GM12878 (cell line): ENCODE measurements at regions not wholly inside any gene's neighbourhood (a gene's known extent, or its start where the extent isn't known, plus 50 kb on each side); places are given as distances from the start of the nearest gene placed in this dataset.

Experiments used
- ATAC-seq: fragments of 200-7000 bp; cut with Tn5 transposase; 3 replicates; pipeline ENCODE4 v1.9.1; 2020; ENCODE audit warnings: mild to moderate bottlenecking, moderate library complexity
- BruUV-seq: library from RNA; stranded (reverse); fragments of 400-500 nt; replicated peaks from 2 replicates; lab custom pipeline; 2021; lab: Mats Ljungman, UMichigan
- CTCF ChIA-PET: fragments of 300-600 bp; sonication (Branson Sonifier 250); formaldehyde crosslinking; extraction: SDS; loops from one replicate; lab custom pipeline; 2021; ENCODE audit warnings: inconsistent platforms; lab: Yijun Ruan, JAX
- POLR2A ChIA-PET: fragments of 350-600 bp; formaldehyde crosslinking; extraction: SDS; loops from one replicate; lab custom pipeline; 2021; ENCODE audit warnings: inconsistent platforms; lab: Charles Lee
- RAD21 ChIA-PET: fragments of 300-600 bp; sonication (Branson Sonifier 250); formaldehyde crosslinking; loops from one replicate; lab custom pipeline; 2023; ENCODE audit warnings: antibody characterized with exemption; ENCODE audit not compliant: unreplicated experiment; lab: Charles Lee
- SMC1A ChIA-PET: fragments of 300-600 bp; sonication (Branson Sonifier 250); formaldehyde crosslinking; loops from one replicate; lab custom pipeline; 2023; ENCODE audit not compliant: unreplicated experiment, uncharacterized antibody; lab: Charles Lee
- DNase-seq: peaks from one replicate; pipeline ENCODE4 v3.0.0-alpha.2; 2011; ENCODE audit warnings: low read depth, low spot score
- FAIRE-seq: peaks from 3 replicates; lab custom pipeline; 2011; peaks lifted over from hg19 to GRCh38; lab: Jason Lieb, UNC
- H2AFZ ChIP-seq: 2 replicates; pipeline ENCODE4 v1.6.0; 2011; ENCODE audit warnings: low read depth, low read length, control low read depth; ENCODE audit not compliant: control insufficient read depth
- H3K27ac ChIP-seq: 2 replicates; pipeline ENCODE4 v1.5.1; 2011; ENCODE audit warnings: control low read depth; ENCODE audit not compliant: control insufficient read depth, insufficient read depth
- H3K27me3 ChIP-seq, 2 experiments: replicated peaks in 1 of 2; 2 replicates each; pipeline versions ENCODE4 v1.6.0 to v1.6.1; 2011; ENCODE audit warnings: low read length in 1 of 2; ENCODE audit not compliant: control insufficient read depth in 2 of 2, insufficient read depth in 2 of 2
- H3K36me3 ChIP-seq, 2 experiments: 2 replicates each; pipeline ENCODE4 v1.5.1; 2011; ENCODE audit warnings: low read length in 1 of 2; ENCODE audit not compliant: control insufficient read depth in 2 of 2, insufficient read depth in 2 of 2
- H3K4me1 ChIP-seq: 2 replicates; pipeline ENCODE4 v1.6.1; 2011; ENCODE audit warnings: mild to moderate bottlenecking, low read length, moderate library complexity, mixed read lengths; ENCODE audit not compliant: control insufficient read depth, insufficient read depth
- H3K4me2 ChIP-seq: 2 replicates; pipeline ENCODE4 v1.6.0; 2011; ENCODE audit warnings: control low read depth; ENCODE audit not compliant: control insufficient read depth, insufficient read depth
- H3K4me3 ChIP-seq: fragments of 200-600 bp; sonication (generic); 2 replicates; pipeline ENCODE4 v1.5.1; 2016
- H3K79me2 ChIP-seq: 2 replicates; pipeline ENCODE4 v1.6.0; 2011; ENCODE audit warnings: low read length; ENCODE audit not compliant: control insufficient read depth, insufficient read depth
- H3K9ac ChIP-seq: 2 replicates; pipeline ENCODE4 v1.8.0; 2011; ENCODE audit warnings: low read length, control low read depth, mixed read lengths; ENCODE audit not compliant: control insufficient read depth, insufficient read depth
- H3K9me3 ChIP-seq: replicated peaks from 3 replicates; pipeline ENCODE4 v1.5.1; 2011; ENCODE audit warnings: mild to moderate bottlenecking, low read length; ENCODE audit not compliant: control insufficient read depth, insufficient read depth
- H4K20me1 ChIP-seq: 2 replicates; pipeline ENCODE4 v1.6.0; 2011; ENCODE audit not compliant: control insufficient read depth, insufficient read depth
- CBX5 ChIP-seq: sonication (generic); IDR thresholded peaks from 2 replicates; pipeline ENCODE4 v1.6.1; 2016; ENCODE audit warnings: low read depth, moderate library complexity, mild to moderate bottlenecking, inconsistent platforms
- CREM ChIP-seq: IDR thresholded peaks from 2 replicates; pipeline ENCODE4 v1.6.1; 2014; ENCODE audit warnings: antibody characterized with exemption, low read depth
- E2F4 ChIP-seq: IDR thresholded peaks from 2 replicates; pipeline ENCODE4 v1.6.1; 2012; ENCODE audit warnings: low read depth, low read length, improper control_type of control experiment
- FOXM1 ChIP-seq: IDR thresholded peaks from 2 replicates; pipeline ENCODE4 v1.6.1; 2012; ENCODE audit warnings: low read depth, mild to moderate bottlenecking, inconsistent platforms, low read length, moderate library complexity
- IKZF1 ChIP-seq: fragments of 450-650 bp; conservative IDR thresholded peaks from 2 replicates; pipeline ENCODE4 v1.6.1; 2017; ENCODE audit warnings: antibody characterized with exemption, mild to moderate bottlenecking
- NFYA ChIP-seq: IDR thresholded peaks from 2 replicates; pipeline ENCODE4 v1.6.1; 2011; ENCODE audit warnings: low read depth, mild to moderate bottlenecking, low read length, improper control_type of control experiment, borderline replicate concordance
- SKIL ChIP-seq: fragments of 450-650 bp; IDR thresholded peaks from 2 replicates; pipeline ENCODE4 v1.6.1; 2017; ENCODE audit warnings: mild to moderate bottlenecking, low read depth, inconsistent platforms; ENCODE audit not compliant: poor library complexity, severe bottlenecking
- SUPT20H ChIP-seq: IDR thresholded peaks from 2 replicates; pipeline ENCODE4 v1.6.1; 2011; ENCODE audit warnings: low read depth, mild to moderate bottlenecking, low read length, moderate library complexity, borderline replicate concordance; ENCODE audit not compliant: control insufficient read depth
- TBL1XR1 ChIP-seq: IDR thresholded peaks from 2 replicates; pipeline ENCODE4 v1.6.1; 2012; ENCODE audit warnings: low read depth, low read length, improper control_type of control experiment
- USF2 ChIP-seq: IDR thresholded peaks from 2 replicates; pipeline ENCODE4 v1.6.1; 2011; ENCODE audit warnings: low read depth, low read length, improper control_type of control experiment, borderline replicate concordance
- ZNF217 ChIP-seq: fragments of 450-650 bp; IDR thresholded peaks from 2 replicates; pipeline ENCODE4 v1.6.1; 2017; ENCODE audit warnings: antibody characterized with exemption, mild to moderate bottlenecking
- ZNF687 ChIP-seq: fragments of 450-650 bp; IDR thresholded peaks from 2 replicates; pipeline ENCODE4 v1.6.1; 2017; ENCODE audit warnings: mild to moderate bottlenecking, moderate library complexity
- WGBS: methylation state at CpG from one replicate; pipeline ENCODE4 v1.1.6; 2016; ENCODE audit warnings: low lambda C conversion rate; ENCODE audit not compliant: insufficient replicate concordance, insufficient coverage; ENCODE audit errors: missing lambda C conversion rate; 5-methylcytosine and 5-hydroxymethylcytosine counted together
- in situ Hi-C: fragments of 300-500 bp; cut with MboI; formaldehyde crosslinking; loops from 9 replicates; pipeline ENCODE4 v1.14.3; 2018; ENCODE audit warnings: mixed read lengths
- intact Hi-C: fragments of 100-400 bp; cut with micrococcal nuclease; formaldehyde crosslinking; loops from one replicate; pipeline ENCODE4 v1.14.2; 2022; ENCODE audit not compliant: unreplicated experiment
- TF ChIP-seq, protein P1 (sequence below): fragments of 450-650 bp; formaldehyde crosslinking; IDR thresholded peaks from 2 replicates; pipeline ENCODE4 v1.4.0; 2020; ENCODE audit warnings: mild to moderate bottlenecking, moderate library complexity

DNA sequence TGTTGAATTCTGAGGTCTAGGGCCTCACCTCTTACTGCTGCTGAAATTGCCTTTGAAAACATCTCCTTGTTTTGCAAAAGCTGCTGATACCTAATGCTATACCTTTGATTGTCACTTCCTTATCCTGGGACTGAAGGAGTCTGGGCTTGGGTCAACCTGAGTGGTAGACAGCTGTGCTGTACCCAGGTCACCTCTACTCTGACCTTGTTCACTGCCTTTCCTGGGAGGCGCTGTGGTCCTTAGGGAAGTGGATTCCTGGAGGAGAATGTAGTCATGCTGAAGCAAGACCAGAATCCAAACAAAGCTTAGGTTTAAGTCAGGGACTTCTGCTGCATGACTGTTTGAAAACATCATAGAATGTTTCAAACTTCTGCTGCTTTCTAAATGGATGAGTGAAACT lies 191.4 kb downstream of the SNAPC1 start:
- no peak overlapping the region for H2AFZ ChIP-seq
- H4K20me1 ChIP-seq, result no peaks in the 10 kb centered on the region
- ChIA-PET POLR2A (interaction anchor here (0.7 kb wide), 1 partner anchor 69 kb away, joined by 3 read pairs; no protein-coding TSS in a partner anchor), CTCF (no interaction called here), RAD21 (no interaction called here), SMC1A (no interaction called here)
- no peak overlapping the region for H3K9ac ChIP-seq
- no peak overlapping the region for H3K27ac ChIP-seq
- peaks cover 0 to 6% of the 10 kb centered on the region in 2 experiments; a peak in 2 of 4 replicates for H3K27me3 ChIP-seq
- ATAC-seq (no peak), DNase-seq (no peak), FAIRE-seq (no peak)
- in situ Hi-C loops, result no loop called here
- no peaks in the 10 kb centered on the region for H3K36me3 ChIP-seq
- H3K9me3 ChIP-seq, result no peaks in the 10 kb centered on the region
- 6% methylated on average over 1 of the region's 1 CpG for WGBS
- H3K4me1 ChIP-seq, result no peaks in the 10 kb centered on the region
- no TSS peak for BruUV-seq
- intact Hi-C loops, result no loop called here
- H3K4me2 ChIP-seq, result no peak overlapping the region
- H3K79me2 ChIP-seq, result no peaks in the 10 kb centered on the region
- no peak overlapping the region for H3K4me3 ChIP-seq
- TF ChIP-seq CBX5, result no peak
- TF ChIP-seq NFYA, result no peak
- TF ChIP-seq, protein P1, sequence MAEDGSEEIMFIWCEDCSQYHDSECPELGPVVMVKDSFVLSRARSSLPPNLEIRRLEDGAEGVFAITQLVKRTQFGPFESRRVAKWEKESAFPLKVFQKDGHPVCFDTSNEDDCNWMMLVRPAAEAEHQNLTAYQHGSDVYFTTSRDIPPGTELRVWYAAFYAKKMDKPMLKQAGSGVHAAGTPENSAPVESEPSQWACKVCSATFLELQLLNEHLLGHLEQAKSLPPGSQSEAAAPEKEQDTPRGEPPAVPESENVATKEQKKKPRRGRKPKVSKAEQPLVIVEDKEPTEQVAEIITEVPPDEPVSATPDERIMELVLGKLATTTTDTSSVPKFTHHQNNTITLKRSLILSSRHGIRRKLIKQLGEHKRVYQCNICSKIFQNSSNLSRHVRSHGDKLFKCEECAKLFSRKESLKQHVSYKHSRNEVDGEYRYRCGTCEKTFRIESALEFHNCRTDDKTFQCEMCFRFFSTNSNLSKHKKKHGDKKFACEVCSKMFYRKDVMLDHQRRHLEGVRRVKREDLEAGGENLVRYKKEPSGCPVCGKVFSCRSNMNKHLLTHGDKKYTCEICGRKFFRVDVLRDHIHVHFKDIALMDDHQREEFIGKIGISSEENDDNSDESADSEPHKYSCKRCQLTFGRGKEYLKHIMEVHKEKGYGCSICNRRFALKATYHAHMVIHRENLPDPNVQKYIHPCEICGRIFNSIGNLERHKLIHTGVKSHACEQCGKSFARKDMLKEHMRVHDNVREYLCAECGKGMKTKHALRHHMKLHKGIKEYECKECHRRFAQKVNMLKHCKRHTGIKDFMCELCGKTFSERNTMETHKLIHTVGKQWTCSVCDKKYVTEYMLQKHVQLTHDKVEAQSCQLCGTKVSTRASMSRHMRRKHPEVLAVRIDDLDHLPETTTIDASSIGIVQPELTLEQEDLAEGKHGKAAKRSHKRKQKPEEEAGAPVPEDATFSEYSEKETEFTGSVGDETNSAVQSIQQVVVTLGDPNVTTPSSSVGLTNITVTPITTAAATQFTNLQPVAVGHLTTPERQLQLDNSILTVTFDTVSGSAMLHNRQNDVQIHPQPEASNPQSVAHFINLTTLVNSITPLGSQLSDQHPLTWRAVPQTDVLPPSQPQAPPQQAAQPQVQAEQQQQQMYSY (CRISPR knock-in tag), result no peak
- TF ChIP-seq CREM, result no peak
- no peak for TF ChIP-seq FOXM1
- no peak for TF ChIP-seq IKZF1
- no peak for TF ChIP-seq TBL1XR1
- TF ChIP-seq ZNF217, result no peak
- TF ChIP-seq ZNF687, result no peak
- TF ChIP-seq SKIL, result no peak
- no peak for TF ChIP-seq E2F4
- no peak for TF ChIP-seq USF2
- no peak for TF ChIP-seq SUPT20H
